22Rv1 (cell line): ENCODE measurements at regions not wholly inside any gene's neighbourhood (a gene's known extent, or its start where the extent isn't known, plus 50 kb on each side); places are given as distances from the start of the nearest gene placed in this dataset.
"Not testable (repeated sequence)": the region's sequence is repeated elsewhere in the genome, so short reads cannot be mapped to it uniquely, and the experiment has no call there.

ENCODE experiments used
- H3K27ac ChIP-seq: fragments of 450-650 bp; 2 replicates; pipeline ENCODE4 v1.5.1; 2017
- CTCF ChIP-seq: fragments of 450-650 bp; IDR thresholded peaks from 2 replicates; pipeline ENCODE4 v1.5.1; 2017; ENCODE audit warnings: mild to moderate bottlenecking
- ZFX ChIP-seq: fragments of 450-650 bp; IDR thresholded peaks from 2 replicates; pipeline ENCODE4 v1.6.1; 2017; ENCODE audit warnings: antibody characterized with exemption, borderline replicate concordance

DNA sequence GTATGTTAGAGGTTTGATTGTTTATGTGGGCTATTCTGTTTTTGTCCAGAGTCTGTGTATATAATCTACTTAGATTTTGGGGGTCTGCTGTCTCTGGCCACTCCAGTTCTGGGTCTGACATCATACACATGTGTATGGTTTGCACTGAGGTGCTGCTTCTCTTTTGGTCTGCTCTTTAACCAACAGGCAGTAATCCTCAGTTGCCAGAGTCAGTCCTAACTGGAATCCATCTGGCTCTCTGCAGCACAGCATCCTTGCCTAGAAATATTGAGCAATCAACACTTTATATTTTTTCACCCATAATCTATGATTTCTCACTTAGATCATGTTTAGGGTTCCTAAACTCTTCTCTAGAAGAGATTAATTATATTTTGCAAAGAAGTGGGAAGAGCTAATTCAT, 98.3 kb upstream of the SFRP2 start:
- no peak overlapping the region for H3K27ac ChIP-seq
- TF ChIP-seq CTCF, result no peak
- no peak for TF ChIP-seq ZFX

- TF ChIP-seq CTCF (no peak), ZFX (no peak)
- no peak overlapping the region for H3K27ac ChIP-seq
These were observed 95.4 kb upstream of the SFRP2 start for GRCh38 chr4:153884325-153884724.

GRCh38 chr4:153880983-153881382, 92.1 kb upstream of the SFRP2 start:
- no peak overlapping the region for H3K27ac ChIP-seq
- TF ChIP-seq CTCF (no peak), ZFX (no peak)

DNA sequence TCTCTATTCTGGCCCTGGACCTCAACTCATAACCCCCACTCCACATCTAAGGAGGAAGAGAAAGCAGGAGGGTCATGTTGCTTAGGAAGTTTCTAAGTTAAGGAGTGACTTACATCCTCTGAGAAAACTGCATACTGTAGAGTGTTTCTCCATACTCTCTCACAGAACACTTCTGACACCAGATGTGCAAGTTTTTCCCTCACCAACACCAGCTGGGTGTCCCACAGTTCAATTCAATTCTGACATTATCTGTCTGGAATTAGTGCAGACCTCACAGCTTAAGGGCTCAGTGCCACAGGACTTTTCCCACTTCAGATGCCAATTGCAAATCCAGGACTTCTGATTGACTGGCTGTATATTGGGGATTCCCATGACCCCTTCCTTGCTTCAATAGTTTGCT, 89.0 kb upstream of the SFRP2 start:
- no peak overlapping the region for H3K27ac ChIP-seq
- TF ChIP-seq ZFX (no peak), CTCF (no peak)

- TF ChIP-seq CTCF (no peak), ZFX (no peak)
- no peak overlapping the region for H3K27ac ChIP-seq
These were observed 84.9 kb upstream of the SFRP2 start for GRCh38 chr4:153873741-153874140.

DNA sequence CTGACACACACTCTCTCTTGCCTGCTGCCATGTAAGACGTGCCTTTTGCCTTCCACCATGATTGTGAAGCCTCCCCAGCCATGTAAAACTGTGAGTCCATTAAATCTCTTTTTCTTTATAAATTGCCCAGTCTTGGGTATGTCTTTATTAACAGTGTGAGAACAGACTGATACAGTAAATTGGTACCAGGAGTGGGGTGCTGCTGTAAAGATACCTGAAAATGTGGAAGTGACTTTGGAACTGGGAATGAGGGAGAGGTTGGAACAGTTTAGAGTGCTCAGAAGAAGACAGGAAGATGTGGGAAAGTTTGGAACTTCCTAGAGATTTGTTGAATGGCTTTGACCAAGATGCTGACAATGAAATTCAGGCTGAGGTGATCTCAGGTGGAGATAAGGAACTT, 77.9 kb upstream of the SFRP2 start:
- not testable (repeated sequence) for H3K27ac ChIP-seq

- no peak for TF ChIP-seq CTCF
- no peak for TF ChIP-seq ZFX
- no peak overlapping the region for H3K27ac ChIP-seq
These were observed 63.6 kb upstream of the SFRP2 start for GRCh38 chr4:153852501-153852900.

GRCh38 chr4:153850533-153851280, 61.8 kb upstream of the SFRP2 start:
- TF ChIP-seq ZFX (no peak), CTCF (no peak)
- no peak overlapping the region for H3K27ac ChIP-seq
